Fibroblast of pulmonary artery (primary cell): ENCODE measurements at regions not wholly inside any gene's neighbourhood (a gene's known extent, or its start where the extent isn't known, plus 50 kb on each side); places are given as distances from the start of the nearest gene placed in this dataset.

Experiments
- DNase-seq: peaks from one replicate; pipeline ENCODE4 v3.0.0-alpha.2; 2010; ENCODE audit warnings: low read depth
- H3K4me3 ChIP-seq: replicated peaks from 2 replicates; pipeline ENCODE4 v1.5.1; 2011; ENCODE audit warnings: low read depth, mild to moderate bottlenecking, control low read depth, low read length, moderate library complexity
- TF ChIP-seq, protein P1 (sequence below): IDR thresholded peaks from 2 replicates; pipeline ENCODE4 v1.5.1; 2011; ENCODE audit warnings: mild to moderate bottlenecking, control low read depth, low read length, inconsistent platforms; ENCODE audit errors: missing control alignments

DNA sequence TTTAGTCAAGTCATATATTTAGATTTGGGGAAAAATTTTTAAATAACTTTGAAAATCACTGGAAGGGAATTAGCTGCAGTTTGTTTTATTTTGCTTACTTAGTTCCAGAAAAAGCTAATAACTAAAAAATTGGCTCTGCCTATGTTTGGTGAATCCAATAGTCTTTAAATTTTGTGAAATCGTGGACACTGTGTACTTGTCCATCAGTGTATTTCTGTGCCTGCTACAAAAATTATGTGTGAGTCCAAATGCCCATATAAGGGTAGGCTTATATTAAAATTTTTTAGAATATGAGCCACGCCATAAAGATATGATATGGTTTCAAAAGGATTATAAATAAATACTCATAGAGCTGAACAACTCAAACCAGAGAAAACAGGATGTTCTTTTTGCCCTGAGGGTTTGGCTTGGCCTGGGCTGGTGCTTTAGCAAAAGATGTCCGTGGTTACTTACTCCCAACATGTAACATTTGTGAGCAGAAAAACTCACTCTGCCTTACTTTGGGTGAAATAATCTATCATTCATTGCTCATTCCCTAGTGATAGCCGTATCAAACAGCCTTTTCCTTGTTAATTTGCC lies 133.2 kb upstream of the PRLR start:
- TF ChIP-seq, protein P1, sequence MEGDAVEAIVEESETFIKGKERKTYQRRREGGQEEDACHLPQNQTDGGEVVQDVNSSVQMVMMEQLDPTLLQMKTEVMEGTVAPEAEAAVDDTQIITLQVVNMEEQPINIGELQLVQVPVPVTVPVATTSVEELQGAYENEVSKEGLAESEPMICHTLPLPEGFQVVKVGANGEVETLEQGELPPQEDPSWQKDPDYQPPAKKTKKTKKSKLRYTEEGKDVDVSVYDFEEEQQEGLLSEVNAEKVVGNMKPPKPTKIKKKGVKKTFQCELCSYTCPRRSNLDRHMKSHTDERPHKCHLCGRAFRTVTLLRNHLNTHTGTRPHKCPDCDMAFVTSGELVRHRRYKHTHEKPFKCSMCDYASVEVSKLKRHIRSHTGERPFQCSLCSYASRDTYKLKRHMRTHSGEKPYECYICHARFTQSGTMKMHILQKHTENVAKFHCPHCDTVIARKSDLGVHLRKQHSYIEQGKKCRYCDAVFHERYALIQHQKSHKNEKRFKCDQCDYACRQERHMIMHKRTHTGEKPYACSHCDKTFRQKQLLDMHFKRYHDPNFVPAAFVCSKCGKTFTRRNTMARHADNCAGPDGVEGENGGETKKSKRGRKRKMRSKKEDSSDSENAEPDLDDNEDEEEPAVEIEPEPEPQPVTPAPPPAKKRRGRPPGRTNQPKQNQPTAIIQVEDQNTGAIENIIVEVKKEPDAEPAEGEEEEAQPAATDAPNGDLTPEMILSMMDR, result no peak
- H3K4me3 ChIP-seq, result no peak overlapping the region
- DNase-seq, result no peak

DNA sequence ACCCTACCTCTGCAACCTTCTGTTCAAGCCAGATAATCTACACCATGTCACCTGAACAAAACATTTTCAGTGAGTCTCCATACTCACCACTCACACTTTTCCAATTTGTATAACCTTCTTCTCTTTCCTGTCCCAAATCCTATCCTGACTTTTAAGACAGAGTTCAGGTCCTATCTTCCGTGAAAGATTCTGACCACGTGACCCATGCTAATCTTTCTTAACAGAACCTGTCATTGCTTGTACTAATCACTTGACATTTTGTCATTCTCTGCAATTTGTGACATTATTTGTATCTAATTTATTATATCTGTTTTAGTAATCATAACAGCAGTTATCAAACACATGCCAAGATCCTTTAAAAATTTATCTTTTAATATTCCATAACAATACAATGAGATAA lies 132.5 kb upstream of the PRLR start:
- TF ChIP-seq, protein P1, result no peak
- H3K4me3 ChIP-seq, result no peak overlapping the region
- no peak for DNase-seq

DNA sequence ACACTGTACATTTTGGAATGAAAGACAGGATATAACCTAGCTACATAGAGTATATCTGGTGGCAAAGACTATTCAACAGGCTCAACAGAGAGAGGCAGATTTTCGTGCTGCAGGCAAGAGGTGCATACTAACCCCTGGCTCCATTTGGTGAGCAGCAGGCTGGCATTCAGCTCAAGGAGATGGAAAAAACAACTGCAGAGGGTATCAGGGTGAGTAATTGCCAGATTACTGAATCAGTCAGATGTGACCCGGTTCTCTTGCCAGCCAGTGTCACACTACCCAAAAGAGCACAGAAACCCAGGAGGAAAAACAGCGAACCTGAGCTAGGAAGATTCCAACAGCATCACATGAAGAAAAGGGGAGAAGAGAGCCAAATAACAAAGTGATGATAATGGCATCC lies 130.4 kb upstream of the PRLR start:
- TF ChIP-seq, protein P1, result no peak
- no peak for DNase-seq
- H3K4me3 ChIP-seq, result no peak overlapping the region

DNA sequence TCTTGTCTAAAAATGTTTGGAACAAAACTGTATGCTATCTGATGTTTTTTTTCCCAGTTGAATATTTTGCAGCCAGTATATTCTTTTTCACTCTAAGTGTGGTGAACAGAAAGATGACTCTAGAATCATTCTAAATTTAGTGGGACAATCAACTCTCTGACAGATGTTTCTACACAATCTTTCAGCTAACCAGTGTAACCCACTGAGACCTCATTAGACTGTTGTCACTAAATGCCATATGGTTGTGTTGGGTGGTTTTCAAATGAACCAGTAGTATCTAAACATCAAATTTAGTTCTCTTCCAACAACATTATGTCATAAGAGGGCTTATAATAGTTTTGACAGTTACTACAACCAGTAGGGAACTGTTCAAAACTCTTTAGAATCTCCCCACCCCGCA lies 129.6 kb upstream of the PRLR start:
- TF ChIP-seq, protein P1, result no peak
- H3K4me3 ChIP-seq, result no peak overlapping the region

DNA sequence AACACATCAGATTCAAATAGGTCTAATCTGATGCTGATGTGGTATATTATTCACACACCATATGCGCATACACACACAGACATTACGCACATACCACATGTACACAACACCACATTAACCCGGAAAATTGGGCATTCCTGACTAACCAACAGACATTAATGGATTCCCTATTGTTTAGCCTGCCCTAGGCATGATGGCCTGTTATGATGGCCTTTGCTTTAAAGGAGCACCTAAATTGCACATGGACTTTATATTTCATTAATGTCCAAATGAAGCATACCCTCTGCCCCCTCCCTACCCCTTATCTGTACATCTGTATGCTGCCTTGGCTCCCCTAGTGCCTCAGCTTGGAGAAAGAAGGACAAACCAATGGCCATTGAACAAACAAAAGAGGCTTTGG lies 127.7 kb upstream of the PRLR start:
- no peak for DNase-seq
- no peak overlapping the region for H3K4me3 ChIP-seq
- TF ChIP-seq, protein P1, result no peak

More for the DNA sequence above, 129.6 kb upstream of the PRLR start:
- no peak for DNase-seq

DNA sequence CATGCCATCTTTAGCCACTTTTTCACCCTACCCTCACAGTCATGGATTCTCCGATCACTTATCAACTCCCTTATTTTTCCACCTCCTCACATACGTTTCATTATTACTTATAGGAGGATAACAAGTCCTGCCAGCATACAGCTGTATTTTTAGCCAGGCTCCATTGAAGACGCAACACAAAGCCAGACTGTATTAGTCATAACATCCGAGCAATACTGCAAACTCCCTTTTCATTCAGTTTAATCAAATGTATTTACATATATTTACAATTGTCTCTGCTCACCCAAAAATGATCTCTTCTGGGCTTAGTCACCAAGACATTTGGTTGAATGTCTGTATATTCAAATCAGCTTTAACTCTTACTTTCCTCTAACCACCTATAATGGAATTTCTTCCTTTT lies 126.4 kb upstream of the PRLR start:
- H3K4me3 ChIP-seq, result no peak overlapping the region
- no peak for DNase-seq
- TF ChIP-seq, protein P1, result no peak

DNA sequence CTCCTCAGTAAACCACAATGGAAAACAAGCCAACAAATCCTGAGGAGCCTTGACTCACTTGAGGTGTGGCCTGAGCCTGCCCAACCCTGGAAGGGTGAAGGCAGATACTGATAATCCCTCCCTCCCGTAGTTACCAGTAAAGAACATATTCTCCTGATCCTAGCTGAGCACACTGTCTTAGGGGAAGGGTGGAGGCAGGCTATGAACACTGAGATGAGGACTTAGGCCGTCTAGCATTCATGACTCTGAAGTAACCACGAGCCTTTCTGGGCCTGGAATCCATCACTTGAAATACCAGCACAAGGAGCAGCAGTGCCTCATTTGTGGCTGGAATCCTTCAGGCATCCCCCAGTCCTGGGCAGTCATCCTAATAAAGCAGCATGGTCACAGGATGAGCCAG lies 124.5 kb upstream of the PRLR start:
- TF ChIP-seq, protein P1, result no peak
- H3K4me3 ChIP-seq, result no peak overlapping the region
- no peak for DNase-seq
